ENCODE measurements at regions not wholly inside any gene's neighbourhood (a gene's known extent, or its start where the extent isn't known, plus 50 kb on each side); places are given as distances from the start of the nearest gene placed in this dataset.
"Not testable (repeated sequence)": the region's sequence is repeated elsewhere in the genome, so short reads cannot be mapped to it uniquely, and the experiment has no call there.

DNA sequence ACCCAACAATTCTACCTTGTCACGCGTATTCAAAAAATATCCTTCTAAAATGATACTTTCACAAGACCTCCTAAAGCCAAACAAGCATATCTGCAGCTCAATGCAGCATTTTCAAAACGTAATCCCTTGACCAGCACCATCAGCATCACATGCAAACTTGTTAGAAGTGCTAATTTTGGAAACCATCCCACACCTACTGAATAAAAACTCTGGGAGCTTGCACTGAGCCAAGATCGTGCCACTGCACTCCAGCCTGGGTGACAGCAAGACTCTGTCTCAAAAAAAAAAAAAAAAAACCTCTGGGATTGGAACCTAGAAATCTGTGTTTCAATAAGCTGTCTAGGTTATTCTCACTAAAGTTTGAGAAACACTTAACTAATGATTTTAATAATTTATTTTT, 223.3 kb upstream of the CCDC54 start:
- H3K36me3 ChIP-seq: no peaks in the 10 kb centered on the region
- H3K9ac ChIP-seq: no peak overlapping the region
- H3K4me2 ChIP-seq: no peak overlapping the region
- H3K4me3 ChIP-seq: no peak overlapping the region
- no peak overlapping the region for H3K27ac ChIP-seq
- TF ChIP-seq Cebpa-rat (IDR thresholded peaks at IDR 0.05): no peak
- peaks cover 26% of the 10 kb centered on the region for H3K9me3 ChIP-seq
- H3K4me1 ChIP-seq: no peaks in the 10 kb centered on the region
- H4K20me1 ChIP-seq: no peaks in the 10 kb centered on the region
- H3K27me3 ChIP-seq: no peaks in the 10 kb centered on the region

GRCh38 chr3:107172411-107172810, 204.8 kb upstream of the CCDC54 start:
- Histone ChIP-seq H3K4me3 (no peak overlapping the region), H3K27ac (no peak overlapping the region), H3K4me2 (no peak overlapping the region), H3K4me1 (no peaks in the 10 kb centered on the region), H3K27me3 (no peaks in the 10 kb centered on the region), H3K9me3 (peaks cover 23% of the 10 kb centered on the region), H3K9ac (no peak overlapping the region), H3K36me3 (no peaks in the 10 kb centered on the region), H4K20me1 (no peaks in the 10 kb centered on the region)
- no peak for TF ChIP-seq Cebpa-rat (IDR thresholded peaks at IDR 0.05)

GRCh38 chr3:107184375-107184774, 192.9 kb upstream of the CCDC54 start:
- no peaks in the 10 kb centered on the region for H4K20me1 ChIP-seq
- H3K27me3 ChIP-seq: no peaks in the 10 kb centered on the region
- no peak overlapping the region for H3K9ac ChIP-seq
- no peak overlapping the region for H3K4me3 ChIP-seq
- no peak overlapping the region for H3K27ac ChIP-seq
- H3K4me2 ChIP-seq: no peak overlapping the region
- H3K36me3 ChIP-seq: no peaks in the 10 kb centered on the region
- no peak for TF ChIP-seq Cebpa-rat (IDR thresholded peaks at IDR 0.05)
- no peaks in the 10 kb centered on the region for H3K9me3 ChIP-seq
- H3K4me1 ChIP-seq: no peaks in the 10 kb centered on the region

GRCh38 chr3:107188262-107188661, 189.0 kb upstream of the CCDC54 start:
- no peak overlapping the region for H3K9ac ChIP-seq
- no peaks in the 10 kb centered on the region for H3K9me3 ChIP-seq
- H4K20me1 ChIP-seq: no peaks in the 10 kb centered on the region
- no peak overlapping the region for H3K4me2 ChIP-seq
- H3K27ac ChIP-seq: no peak overlapping the region
- no peaks in the 10 kb centered on the region for H3K36me3 ChIP-seq
- H3K27me3 ChIP-seq: no peaks in the 10 kb centered on the region
- no peaks in the 10 kb centered on the region for H3K4me1 ChIP-seq
- TF ChIP-seq Cebpa-rat (IDR thresholded peaks at IDR 0.05): no peak
- H3K4me3 ChIP-seq: no peak overlapping the region

- H3K36me3 ChIP-seq: no peaks in the 10 kb centered on the region
- no peaks in the 10 kb centered on the region for H4K20me1 ChIP-seq
- H3K27ac ChIP-seq: no peak overlapping the region
- H3K27me3 ChIP-seq: no peaks in the 10 kb centered on the region
- no peak overlapping the region for H3K4me3 ChIP-seq
- H3K4me1 ChIP-seq: no peaks in the 10 kb centered on the region
- no peak for TF ChIP-seq Cebpa-rat (IDR thresholded peaks at IDR 0.05)
- H3K9ac ChIP-seq: no peak overlapping the region
- H3K4me2 ChIP-seq: no peak overlapping the region
- no peaks in the 10 kb centered on the region for H3K9me3 ChIP-seq
Observed at GRCh38 chr3:107189158-107189791, 188.0 kb upstream of the CCDC54 start.

- Histone ChIP-seq H3K4me2 (no peak overlapping the region), H3K9me3 (no peaks in the 10 kb centered on the region), H4K20me1 (no peaks in the 10 kb centered on the region), H3K27ac (no peak overlapping the region), H3K36me3 (no peaks in the 10 kb centered on the region), H3K4me3 (no peak overlapping the region), H3K9ac (no peak overlapping the region), H3K27me3 (no peaks in the 10 kb centered on the region), H3K4me1 (no peaks in the 10 kb centered on the region)
- no peak for TF ChIP-seq Cebpa-rat (IDR thresholded peaks at IDR 0.05)
Observed at GRCh38 chr3:107193116-107193515, 184.1 kb upstream of the CCDC54 start.

- Histone ChIP-seq H3K27ac (no peak overlapping the region), H4K20me1 (no peaks in the 10 kb centered on the region), H3K4me3 (no peak overlapping the region), H3K4me1 (no peaks in the 10 kb centered on the region), H3K36me3 (no peaks in the 10 kb centered on the region), H3K27me3 (no peaks in the 10 kb centered on the region), H3K9me3 (no peaks in the 10 kb centered on the region), H3K4me2 (no peak overlapping the region), H3K9ac (no peak overlapping the region)
- TF ChIP-seq Cebpa-rat (IDR thresholded peaks at IDR 0.05): no peak
Observed at GRCh38 chr3:107198581-107199181, 178.6 kb upstream of the CCDC54 start.

DNA sequence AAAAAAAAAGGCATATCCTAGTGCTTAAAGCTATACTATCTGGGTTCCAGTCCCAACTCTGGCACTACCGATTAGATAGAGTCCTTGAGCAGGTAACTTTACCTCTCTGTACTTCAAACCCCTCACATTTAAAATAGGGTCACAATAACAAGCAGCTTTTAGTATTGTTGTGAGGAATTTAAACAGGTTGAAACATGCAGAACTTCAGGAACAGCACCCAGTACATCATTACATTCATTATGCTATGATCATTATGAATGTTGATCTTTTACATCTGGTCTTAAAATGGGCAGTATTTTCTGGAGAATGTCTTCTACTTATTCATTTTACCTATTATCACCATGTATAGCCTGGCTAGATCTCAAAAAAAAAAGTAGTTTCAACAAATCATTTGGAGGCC, 176.1 kb upstream of the CCDC54 start:
- TF ChIP-seq Cebpa-rat (IDR thresholded peaks at IDR 0.05): no peak
- Histone ChIP-seq H3K4me2 (no peak overlapping the region), H3K4me3 (no peak overlapping the region), H3K36me3 (no peaks in the 10 kb centered on the region), H3K9ac (no peak overlapping the region), H3K27ac (no peak overlapping the region), H3K4me1 (no peaks in the 10 kb centered on the region), H4K20me1 (no peaks in the 10 kb centered on the region), H3K27me3 (no peaks in the 10 kb centered on the region), H3K9me3 (no peaks in the 10 kb centered on the region)

DNA sequence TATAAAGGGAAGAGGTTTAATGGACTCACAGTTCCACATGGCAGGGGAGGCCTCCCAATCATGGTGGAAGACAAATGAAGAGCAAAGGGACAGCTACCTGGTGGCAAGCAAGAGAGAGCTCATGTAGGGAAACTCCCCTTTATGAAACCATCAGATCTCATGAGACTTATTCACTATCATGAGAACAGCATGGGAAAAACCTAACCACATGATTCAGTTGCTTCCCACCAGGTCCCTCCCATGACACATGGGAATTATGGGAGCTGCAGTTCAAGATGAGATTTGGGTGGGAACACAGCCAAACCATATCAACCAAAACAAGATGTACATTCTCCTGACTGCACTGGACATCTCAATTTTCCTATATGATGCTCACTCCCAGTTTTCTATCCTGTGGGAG, 174.4 kb upstream of the CCDC54 start:
- not testable (repeated sequence) for H3K9me3 ChIP-seq, H3K9ac ChIP-seq, H3K27me3 ChIP-seq, H4K20me1 ChIP-seq, H3K27ac ChIP-seq, H3K36me3 ChIP-seq, H3K4me2 ChIP-seq, H3K4me3 ChIP-seq, H3K4me1 ChIP-seq

GRCh38 chr3:107204121-107204520, 173.1 kb upstream of the CCDC54 start:
- Histone ChIP-seq H3K36me3 (no peaks in the 10 kb centered on the region), H3K27me3 (no peaks in the 10 kb centered on the region), H3K4me1 (peaks cover 12% of the 10 kb centered on the region)

GRCh38 chr3:107205358-107205757, 171.9 kb upstream of the CCDC54 start:
- Histone ChIP-seq H3K4me3 (no peak overlapping the region), H3K4me1 (peaks cover 14% of the 10 kb centered on the region)
- no peak for TF ChIP-seq Cebpa-rat (IDR thresholded peaks at IDR 0.05)

More at GRCh38 chr3:107204121-107204520, 173.1 kb upstream of the CCDC54 start:
- Histone ChIP-seq H4K20me1 (no peaks in the 10 kb centered on the region), H3K9ac (no peak overlapping the region), H3K9me3 (no peaks in the 10 kb centered on the region), H3K4me2 (no peak overlapping the region), H3K27ac (no peak overlapping the region), H3K4me3 (no peak overlapping the region)
- TF ChIP-seq Cebpa-rat (IDR thresholded peaks at IDR 0.05): no peak

More at GRCh38 chr3:107205358-107205757, 171.9 kb upstream of the CCDC54 start:
- Histone ChIP-seq H3K27ac (no peak overlapping the region), H3K9me3 (no peaks in the 10 kb centered on the region), H3K9ac (no peak overlapping the region), H4K20me1 (no peaks in the 10 kb centered on the region), H3K36me3 (no peaks in the 10 kb centered on the region), H3K4me2 (no peak overlapping the region), H3K27me3 (no peaks in the 10 kb centered on the region)

Measured in BLaER1 (cell line).